GM18873 (cell line): ENCODE measurements at regions not wholly inside any gene's neighbourhood (a gene's known extent, or its start where the extent isn't known, plus 50 kb on each side); places are given as distances from the start of the nearest gene placed in this dataset.
"Not testable (repeated sequence)": the region's sequence is repeated elsewhere in the genome, so short reads cannot be mapped to it uniquely, and the experiment has no call there.

Experiments
- ATAC-seq: cut with Tn5 transposase; IDR thresholded peaks from one replicate; pipeline ENCODE4 v1.9.1; 2021; ENCODE audit warnings: mild to moderate bottlenecking, moderate library complexity, moderate number of reproducible peaks; ENCODE audit not compliant: unreplicated experiment, low FRiP score

DNA sequence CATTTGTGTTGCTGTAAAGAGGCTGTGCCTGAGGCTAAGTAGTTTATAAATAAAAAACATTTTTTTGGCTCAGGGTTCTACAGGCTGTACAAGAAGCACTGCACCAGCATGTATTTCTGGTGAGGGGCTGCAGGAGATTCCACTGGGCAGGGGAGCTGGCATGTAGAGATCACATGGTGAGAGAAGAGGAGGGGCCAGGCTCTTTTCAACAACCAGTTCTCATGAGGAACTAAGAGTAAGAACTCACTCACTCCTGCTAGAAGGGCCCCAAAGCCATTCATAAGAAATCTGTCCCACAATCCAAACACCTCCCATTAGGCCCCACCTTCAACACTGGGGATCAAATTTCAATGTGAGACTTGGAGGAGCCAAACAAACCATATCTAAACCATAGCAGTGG, 214.9 kb upstream of the LMCD1 start:
- no peak for ATAC-seq

DNA sequence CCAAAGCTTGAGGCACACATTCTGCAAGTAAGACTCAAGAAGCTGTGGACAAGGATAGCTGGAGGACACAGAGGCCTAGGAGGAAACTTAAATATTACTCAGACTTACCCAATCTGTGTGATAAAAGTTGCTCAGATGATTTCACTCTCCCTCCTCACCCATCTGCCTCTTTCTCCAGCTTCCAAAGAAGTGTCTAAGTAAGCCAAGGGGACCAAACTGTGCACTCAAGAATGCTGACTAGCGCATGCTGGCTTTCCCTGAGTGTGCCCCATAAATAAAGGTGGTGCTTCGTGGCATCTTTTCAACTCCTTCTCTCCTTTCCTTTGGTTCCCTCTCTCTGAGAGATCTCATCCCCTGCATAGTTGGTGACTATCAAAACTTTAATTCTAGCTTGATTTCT, 211.0 kb upstream of the LMCD1 start:
- ATAC-seq, result no peak

DNA sequence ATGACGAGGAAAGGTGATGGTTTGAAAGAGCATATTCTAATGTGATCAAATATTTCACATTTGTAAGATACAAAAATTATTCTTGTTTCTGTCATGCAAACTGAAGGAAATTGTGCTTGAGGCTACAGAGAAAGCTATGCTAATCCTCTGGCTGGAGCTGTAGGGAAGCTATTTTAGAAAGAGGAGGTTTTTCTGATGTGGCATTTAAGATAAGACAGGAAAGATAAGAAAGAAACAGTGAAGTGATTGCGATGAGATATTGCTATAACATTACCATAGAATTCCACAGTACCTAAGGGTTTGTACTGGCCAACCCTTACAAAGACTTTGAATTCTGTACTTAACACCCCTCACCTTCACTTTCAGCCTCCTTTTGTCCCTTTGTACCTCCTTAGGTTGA, 205.2 kb upstream of the LMCD1 start:
- ATAC-seq, result no peak

DNA sequence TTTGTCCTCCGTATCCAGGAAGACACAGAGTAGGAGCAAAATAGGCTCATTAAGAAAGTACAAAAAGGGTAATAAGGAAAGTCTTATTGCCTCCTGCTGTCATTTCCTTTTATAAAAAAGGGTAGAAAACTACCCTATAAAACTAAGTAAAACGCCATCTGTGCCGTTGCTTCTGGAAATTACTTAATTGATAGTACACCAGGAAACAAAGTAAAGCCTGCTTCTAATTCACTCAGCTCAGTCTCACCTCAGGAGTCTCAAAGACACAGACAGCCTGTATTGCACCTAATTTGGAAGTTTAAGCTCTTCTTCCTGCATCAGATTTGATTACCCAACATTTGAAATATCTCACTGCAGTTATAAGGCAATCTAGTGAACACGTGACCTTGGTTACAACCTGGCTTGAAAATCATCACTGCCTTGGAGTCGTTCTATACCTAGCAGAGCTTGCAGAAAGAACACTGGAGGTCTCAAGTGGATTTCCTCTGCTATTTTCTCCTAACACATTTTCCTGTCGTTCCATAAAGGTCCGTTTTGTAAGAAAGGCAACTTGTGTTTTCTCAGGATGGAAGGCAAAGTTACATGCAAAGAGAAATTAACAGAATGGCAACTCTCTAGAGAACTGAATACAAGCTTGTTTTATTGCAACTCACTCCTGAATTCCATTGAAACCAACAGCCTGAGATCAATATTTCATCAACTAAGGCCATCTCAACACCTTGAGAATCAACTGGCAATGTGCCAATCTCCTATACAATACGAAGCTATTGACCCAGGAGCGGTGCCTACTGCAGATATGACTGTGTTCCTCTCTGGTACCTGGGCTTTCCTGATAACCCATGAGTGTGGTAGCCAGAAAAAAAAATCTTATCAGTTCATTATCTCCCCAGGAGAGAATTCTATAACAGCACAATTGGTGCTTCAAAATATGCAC, 203.3 kb upstream of the LMCD1 start:
- no peak for ATAC-seq

DNA sequence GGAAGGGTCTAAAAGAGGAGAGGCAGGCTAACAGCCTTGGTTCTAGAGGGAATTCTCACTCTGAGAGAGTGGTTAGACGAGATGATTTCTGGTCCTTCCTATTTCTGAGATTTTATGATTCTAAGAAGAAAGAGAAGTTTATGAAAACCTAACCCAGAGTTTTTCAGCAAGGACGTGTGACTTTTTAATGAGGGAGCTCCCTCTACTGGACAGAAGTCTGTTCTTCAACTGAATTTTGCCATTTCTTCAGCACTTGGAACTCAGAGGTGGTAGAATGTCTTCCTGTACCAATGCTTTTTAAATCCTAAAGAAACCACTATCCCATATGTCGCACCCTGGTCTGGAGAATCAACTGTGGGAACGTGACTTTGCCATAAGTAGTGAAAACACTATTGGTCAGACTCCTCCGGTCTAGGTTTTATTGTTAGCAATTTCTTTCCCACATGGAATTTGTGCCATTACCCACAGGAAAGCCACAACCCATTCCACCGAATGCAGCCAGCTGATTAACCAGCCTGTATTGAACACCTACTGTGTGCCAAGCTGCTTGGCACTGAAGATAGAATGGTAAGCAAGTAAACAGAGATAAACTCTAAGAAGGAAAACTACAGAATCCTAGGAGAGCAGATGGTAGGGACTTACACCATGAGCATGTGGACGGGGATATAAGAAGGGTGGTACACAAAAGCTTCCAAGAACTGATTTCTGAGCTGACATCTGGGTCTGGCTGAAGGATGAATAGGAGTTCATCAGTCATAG, 199.5 kb upstream of the LMCD1 start:
- no peak for ATAC-seq

DNA sequence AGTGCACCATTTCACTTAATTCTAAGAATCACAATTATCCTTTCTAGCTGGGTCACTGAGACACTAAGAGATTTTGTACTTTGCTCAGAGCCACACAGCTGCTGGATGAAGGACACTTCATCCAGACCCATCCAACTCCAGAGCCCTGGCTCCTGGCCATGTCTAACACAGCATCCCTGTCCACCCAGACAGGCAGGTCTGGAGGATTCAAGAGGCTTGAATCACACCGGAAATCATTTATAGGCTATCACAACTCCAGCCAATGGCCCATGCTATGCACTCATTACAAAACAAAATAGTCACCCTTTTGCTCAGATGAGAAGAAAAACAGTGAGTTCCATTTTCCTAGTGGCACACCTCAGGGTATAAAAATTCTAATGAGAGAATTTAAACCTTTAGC, 198.2 kb upstream of the LMCD1 start:
- ATAC-seq, result no peak

DNA sequence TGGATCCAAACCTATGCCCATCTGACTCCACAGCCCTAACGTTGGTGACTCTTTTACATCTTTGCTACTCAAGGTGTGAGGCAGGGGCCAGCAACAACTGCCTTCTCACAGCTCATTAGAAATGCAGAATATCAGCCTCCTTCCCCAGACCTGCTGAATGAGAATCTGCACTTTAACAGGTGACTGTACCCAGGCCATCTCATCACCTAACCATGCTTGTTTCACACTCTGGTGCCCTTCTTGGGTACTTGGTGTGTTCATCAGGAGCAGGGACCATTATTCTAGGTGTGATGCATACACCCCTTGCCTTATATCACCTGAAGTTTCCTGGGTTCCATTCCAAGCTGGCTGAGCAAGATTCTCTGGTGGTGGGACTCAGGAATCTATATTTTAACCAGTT, 196.3 kb upstream of the LMCD1 start:
- no peak for ATAC-seq

DNA sequence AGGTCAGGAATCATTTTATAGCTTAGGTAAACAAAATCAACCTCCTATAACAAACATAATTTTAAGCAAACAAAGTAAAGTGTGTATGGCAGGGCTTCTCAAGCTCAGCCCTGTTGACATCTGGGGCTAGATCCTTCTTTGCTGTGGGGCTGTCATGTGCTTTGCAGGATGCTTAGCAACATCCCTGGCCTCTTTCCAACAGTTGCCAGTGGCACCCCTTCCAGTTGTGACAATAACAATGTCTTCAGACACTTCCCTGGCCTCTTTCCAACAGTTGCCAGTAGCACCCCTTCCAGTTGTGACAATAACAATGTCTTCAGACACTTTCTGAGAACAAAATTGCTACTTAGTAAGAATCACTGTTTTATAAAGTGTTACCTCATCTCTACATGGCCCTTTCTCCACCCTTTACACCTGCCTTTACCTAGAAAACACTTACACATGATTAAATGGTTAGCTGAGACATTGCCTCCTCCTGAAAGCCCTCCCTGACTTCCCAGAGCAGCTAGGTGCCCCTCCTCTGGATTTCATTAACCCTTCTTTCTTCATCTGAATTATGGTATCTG, 194.0 kb upstream of the LMCD1 start:
- no peak for ATAC-seq

DNA sequence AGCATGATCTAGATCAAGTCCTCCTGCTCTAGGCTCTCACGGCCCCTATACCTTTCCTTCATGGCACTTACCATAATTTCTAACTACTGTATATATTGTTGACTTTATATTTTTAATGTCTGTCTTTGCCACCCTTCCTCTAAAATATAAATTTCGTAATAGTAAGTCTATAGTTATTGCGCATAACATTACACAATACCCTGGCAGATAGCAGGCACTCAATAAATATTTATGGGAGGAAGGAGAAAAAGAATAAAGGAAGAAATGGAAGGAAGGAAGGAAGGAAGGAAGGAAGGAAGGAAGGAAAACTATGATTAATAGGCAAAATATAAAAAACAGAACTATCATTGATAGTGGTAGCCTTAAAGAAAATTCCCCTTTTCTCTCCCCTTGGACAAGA, 190.3 kb upstream of the LMCD1 start:
- no peak for ATAC-seq

DNA sequence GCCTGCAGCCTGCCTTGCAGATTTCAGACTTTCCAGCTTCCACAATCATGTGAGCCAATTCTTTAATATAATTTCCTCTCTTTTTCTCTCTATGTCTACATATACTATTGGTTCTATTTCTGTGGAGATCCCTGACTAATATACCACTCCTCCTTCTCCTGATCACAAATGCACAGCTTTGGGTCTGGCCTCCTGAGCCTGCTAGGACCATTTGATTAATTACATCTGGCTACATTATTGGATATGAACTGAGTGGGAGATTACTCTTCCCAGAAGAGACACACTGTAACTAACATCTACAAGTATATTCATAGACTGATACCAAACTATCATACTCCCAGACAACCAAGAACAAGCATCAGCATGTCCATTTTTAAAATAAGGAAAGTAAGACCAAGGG, 188.9 kb upstream of the LMCD1 start:
- ATAC-seq, result no peak

DNA sequence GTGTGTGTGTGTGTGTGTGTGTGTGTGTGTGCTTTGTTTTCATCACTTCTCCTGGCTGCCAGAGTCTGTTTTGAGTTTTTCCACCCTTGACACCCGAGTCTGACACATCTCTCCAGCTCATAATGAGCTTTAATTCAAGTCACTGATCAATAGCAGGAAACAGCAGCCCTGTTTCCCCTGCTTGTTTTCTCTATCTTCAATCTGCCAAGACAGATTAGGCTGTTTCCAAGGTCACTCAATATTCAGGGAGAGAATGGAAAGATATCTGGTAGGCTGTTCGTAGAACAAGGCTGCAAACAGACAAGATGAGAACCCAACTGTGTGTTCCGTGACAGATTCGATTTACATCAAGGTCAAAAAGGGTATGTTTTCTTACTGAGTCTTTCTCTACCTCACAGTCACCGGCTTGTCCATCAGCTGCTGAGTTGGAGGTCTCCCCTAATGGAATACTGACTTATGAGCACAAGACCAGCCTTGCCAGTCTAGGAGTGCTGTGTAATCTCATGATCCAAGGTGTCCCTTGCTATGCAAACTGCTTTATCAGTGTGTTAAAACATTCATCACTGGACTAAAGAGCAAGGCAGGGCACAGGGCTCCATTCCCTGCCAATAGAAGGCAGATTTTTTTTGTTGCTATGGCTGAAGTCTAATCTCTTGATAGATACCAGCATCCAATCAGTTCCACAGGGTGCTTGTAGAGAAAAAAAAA, 187.9 kb upstream of the LMCD1 start:
- no peak for ATAC-seq

DNA sequence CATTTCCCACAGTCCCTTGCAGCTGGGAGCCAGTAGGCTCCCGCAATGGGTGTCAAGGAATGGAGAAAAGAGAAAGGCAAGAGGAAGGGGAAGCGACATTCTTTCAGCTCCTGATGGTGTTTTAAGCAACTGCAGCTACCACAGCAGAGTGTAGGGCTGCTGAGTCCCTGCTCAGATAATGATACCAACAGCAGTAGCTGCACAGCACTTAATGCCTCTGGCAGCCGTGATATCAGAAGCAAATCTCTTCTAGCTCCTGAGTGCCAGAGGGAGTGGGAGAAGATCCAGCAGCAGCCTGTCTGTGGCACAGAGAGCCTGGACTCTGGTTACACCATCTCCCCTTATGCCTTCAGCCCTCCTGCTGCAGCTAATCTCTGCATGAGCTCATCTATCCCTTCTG, 186.1 kb upstream of the LMCD1 start:
- ATAC-seq, result not testable (repeated sequence)

DNA sequence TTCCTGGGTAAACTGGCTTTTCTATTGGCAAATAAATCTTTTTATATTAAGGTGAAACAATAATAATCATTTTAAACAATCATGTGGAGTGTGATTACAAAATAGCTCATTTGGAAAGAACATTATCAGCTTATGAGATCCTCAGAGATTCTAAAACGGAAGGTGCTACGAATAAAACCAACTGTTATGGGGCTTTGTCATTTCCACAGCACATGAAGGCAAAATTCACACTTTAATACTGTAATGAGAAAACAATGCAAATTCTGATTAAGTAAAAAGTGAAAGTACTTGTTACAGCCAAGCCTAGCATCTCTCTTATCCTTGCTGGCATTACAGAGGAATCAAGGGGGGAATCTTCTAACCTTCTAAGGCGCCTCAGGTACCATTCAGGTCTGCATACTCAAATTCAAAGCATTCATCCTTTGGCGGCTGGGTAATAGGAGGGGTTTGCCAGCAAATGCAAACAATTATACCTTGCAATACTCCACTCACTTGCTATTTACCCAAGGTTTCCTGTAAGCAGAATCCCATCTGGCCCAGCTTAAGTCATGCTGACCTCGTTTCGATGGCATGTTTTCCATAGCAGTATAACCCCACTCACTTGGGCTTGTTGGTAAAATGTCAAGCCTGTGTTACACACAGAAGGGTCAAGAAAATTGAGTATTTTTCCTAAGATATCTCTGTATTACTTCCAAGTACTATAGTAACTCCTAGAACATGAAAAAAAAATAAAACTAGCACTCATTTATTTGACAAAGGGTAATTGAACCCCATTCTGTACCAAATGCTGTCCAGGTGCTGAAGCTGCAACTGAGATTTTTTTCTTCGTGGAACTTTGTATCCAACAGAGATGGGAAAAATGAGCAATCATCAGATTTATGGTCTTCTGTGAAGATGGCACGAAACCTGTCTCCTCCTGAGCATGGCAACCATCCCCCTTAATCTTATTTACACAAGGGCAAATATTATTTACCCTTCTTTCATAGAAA, 183.7 kb upstream of the LMCD1 start:
- no peak for ATAC-seq

DNA sequence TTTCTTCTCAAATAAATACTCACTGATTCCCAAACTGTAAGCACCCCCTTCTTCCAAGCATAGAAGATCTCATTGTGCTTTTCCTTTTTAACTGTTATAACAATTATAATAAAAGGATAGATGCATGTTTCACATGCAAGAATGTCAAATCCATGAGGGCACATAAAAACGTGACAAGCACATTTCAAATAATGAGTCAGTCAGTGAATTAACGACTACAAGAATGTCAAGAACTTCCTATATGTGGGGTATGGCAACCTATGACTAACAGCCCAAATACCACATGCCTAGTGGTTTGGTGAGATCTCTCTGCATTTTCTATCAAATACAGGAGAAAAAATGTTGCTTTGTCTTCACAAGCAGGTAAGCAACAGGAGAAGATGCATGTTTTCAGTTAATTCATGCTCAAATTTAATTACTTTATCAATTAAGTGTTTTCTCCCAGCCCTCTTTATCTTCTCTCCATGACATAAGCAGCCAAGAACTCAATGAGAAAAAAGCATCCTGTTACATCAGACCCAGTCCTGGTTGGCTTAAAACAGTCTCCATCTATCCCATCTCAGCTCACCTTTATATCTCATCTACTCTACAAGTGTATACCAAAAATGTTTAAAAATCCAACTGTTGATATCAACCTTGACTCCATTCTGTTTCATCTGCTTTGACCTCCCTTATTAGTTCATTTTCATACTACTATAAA, 181.5 kb upstream of the LMCD1 start:
- no peak for ATAC-seq

DNA sequence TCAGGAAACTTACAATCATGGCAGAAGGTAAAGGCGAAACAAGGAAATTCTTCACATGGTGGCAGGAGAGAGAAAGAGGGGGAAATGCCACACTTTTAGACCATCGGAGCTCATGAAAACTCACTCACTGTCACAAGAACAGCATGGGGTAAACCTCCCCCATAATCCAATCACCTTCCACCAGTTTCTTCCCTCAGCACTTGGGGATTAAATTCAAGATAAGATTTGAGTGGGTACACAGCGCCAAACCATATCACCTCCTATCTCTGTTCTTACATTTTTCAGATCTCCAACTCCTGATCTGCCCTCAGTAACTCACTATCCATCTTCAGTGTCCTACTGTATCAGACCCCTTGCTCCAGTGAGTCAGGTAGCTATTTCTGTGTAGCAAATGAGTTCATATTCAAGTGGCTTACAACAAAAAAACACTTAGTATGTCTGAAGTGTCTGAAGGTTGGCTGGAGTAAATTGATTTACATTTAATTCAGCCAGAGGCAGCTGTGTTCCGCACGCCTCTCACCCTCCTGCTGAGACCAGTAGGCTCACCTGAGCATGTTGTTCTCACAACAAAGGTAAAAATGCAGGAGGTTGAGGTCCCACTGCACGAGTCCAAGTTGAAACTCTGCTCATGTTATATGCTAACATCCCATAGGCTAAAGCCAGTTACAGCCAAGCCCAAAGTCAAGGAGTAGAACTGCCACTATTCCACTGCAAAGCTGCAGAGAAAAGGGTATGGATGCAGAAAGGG, 180.7 kb upstream of the LMCD1 start:
- no peak for ATAC-seq

DNA sequence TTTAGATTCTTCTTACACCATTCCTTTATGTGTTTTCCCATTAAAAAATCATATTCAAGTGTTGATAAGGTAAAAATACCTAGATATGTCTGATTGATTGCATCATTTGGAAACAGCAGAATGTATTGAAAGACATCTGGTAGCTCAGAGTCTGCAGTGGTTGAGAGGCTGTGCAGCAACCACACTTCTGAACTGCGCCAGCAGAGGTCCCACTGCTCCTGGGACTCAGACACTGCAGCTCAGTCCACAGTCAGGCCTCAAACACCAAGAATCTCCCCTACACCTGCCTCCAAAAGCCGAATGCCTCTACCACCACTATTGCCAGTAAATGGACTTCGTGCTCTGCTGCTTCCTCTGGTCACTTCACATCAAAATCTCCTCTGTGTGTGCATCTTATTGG, 176.9 kb upstream of the LMCD1 start:
- ATAC-seq, result no peak

DNA sequence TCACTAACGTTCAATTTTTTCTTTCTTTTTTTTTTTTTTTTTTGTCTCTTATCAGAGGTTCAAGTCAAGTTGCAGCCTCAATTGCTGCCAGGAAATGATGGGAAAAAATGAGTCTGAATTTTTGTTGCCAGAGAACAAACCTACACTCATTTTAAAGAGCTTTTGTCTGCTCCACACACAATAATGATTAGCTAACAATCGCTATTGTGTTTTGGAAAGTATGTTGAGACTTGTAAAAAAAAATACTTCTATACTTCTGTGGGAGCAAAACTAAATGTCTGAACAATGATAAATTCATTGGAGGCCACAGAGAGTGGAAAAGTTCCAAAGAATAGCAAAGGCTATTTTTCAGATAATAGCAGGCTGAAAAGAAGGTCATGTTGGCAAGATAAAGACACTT, 176.3 kb upstream of the LMCD1 start:
- no peak for ATAC-seq

DNA sequence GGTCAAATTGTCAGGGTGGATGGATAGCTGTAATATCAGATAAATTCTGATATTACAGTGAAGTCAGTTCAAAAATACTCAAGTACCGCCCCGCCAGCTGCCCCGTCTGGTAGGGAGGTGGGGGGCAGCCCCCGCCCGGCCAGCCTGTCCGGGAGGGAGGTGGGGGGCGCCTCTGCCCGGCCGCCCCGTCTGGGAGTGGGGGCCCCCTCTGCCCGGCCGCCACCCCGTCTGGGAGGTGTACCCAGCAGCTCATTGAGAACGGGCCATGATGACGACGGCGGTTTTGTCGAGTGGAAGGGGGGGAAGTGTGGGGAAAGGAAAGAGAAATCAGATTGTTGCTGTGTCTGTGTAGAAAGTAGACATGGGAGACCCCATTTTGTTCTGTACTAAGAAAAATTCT, 175.8 kb upstream of the LMCD1 start:
- ATAC-seq, result not testable (repeated sequence)
